Ectodermal cell (in vitro differentiated cells): ENCODE measurements at regions not wholly inside any gene's neighbourhood (a gene's known extent, or its start where the extent isn't known, plus 50 kb on each side); places are given as distances from the start of the nearest gene placed in this dataset.
A peak's percentile ranks its signal among the peaks of the same experiment; 100 is the strongest.

Experiments used
- H3K27ac ChIP-seq: 2 replicates; pipeline ENCODE4 v1.7.0; 2013; ENCODE audit warnings: mild to moderate bottlenecking, low read depth, low read length; ENCODE audit not compliant: insufficient read depth, poor library complexity, severe bottlenecking
- H3K27me3 ChIP-seq: 2 replicates; pipeline ENCODE4 v1.7.0; 2013; ENCODE audit warnings: mild to moderate bottlenecking, low read length; ENCODE audit not compliant: insufficient read depth, control insufficient read depth, poor library complexity, severe bottlenecking
- H3K36me3 ChIP-seq: one replicate; pipeline ENCODE4 v1.7.0; 2013; ENCODE audit warnings: low read length; ENCODE audit not compliant: control insufficient read depth, insufficient read depth
- H3K4me1 ChIP-seq: one replicate; pipeline ENCODE4 v1.7.0; 2013; ENCODE audit warnings: low read length; ENCODE audit not compliant: control insufficient read depth, insufficient read depth
- H3K4me3 ChIP-seq: 2 replicates; pipeline ENCODE4 v1.7.0; 2013; ENCODE audit warnings: low read depth, low read length, control low read depth; ENCODE audit not compliant: insufficient read depth
- H3K9me3 ChIP-seq: 2 replicates; pipeline ENCODE4 v1.7.0; 2013; ENCODE audit warnings: mild to moderate bottlenecking, low read length, moderate library complexity; ENCODE audit not compliant: control insufficient read depth
- WGBS, 2 experiments: methylation state at CpG; one replicate each; pipeline ENCODE4 v1.1.7; 2013; ENCODE audit warnings: missing lambda C conversion rate in 2 of 2; 5-methylcytosine and 5-hydroxymethylcytosine counted together

DNA sequence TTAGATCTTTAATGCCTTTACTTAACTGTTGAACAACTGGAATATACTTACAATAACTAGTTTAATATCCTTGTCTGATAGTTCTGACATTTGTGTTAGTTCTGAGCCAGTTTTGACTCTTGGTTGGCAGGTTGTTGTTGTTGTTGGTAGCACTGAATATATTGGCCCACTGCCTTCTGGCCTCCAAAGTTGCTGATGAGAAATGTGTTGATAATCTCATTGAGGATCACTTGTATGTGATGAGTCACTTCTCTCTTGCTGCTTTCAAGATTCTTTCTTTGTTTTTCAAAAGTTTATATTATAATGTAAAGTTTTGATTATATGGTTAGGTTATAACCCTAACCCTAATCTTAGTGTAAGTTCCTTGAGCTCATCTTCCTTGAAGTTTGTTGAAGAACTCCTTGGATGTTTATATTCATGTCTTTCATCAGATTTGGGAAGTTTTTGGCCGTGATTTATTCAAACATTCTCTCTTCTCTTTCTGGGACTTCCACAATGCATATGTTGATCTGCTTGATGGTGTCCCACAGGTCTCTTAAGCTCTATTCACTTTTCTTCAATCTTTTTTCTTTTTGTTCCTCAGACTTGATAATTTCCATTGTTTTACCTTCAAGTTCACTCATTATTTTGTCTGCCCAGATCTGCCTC lies 149.7 kb downstream of the FGF18 start:
- Histone ChIP-seq H3K4me3 (no peak overlapping the region), H3K9me3 (no peaks in the 10 kb centered on the region), H3K36me3 (no peaks in the 10 kb centered on the region), H3K27me3 (no peaks in the 10 kb centered on the region), H3K27ac (no peak overlapping the region), H3K4me1 (peaks cover 8% of the 10 kb centered on the region)
- WGBS, 2 experiments = 0% methylated on average over 1 of the region's 1 CpG

DNA sequence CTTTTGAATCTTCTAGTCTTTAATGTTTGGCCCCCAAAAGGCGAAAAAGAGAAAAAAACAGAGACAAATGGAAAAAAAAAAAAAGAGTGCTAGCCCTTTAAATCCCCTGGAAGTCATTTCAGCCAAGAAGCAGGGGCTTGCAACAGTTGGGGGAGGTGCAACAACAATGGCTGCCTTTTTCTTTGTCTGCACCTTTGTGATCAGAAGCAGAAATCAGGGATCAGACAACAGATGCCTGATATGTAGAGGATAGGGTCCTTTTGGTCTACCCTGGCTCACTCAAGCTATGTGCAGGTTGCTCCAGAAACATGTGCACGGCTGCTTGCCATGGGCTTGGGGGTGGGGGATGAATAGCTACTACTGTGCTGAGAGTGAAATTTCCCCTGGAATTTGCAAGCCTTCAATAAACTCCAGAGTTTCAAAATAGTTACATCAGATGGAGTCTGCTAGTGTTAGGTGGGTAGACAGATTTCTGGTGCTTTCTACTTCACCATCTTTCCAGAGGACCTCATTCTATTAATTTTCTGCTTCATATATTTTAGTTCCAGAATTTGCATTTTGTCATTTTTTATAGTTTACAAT lies 150.9 kb downstream of the FGF18 start:
- Histone ChIP-seq H3K27me3 (no peaks in the 10 kb centered on the region), H3K36me3 (no peaks in the 10 kb centered on the region), H3K27ac (no peak overlapping the region), H3K4me1 (peaks cover 9% of the 10 kb centered on the region), H3K4me3 (no peak overlapping the region), H3K9me3 (no peaks in the 10 kb centered on the region)
- WGBS, 2 experiments = 75 to 79% methylated on average over 2 of the region's 2 CpGs

- no peaks in the 10 kb centered on the region for H3K36me3 ChIP-seq
- peaks cover 9% of the 10 kb centered on the region for H3K4me1 ChIP-seq
- no peaks in the 10 kb centered on the region for H3K9me3 ChIP-seq
- H3K4me3 ChIP-seq = no peak overlapping the region
- no peak overlapping the region for H3K27ac ChIP-seq
- H3K27me3 ChIP-seq = no peaks in the 10 kb centered on the region
- 65 to 78% methylated on average over 2 to 3 of the region's 3 CpGs for WGBS, 2 experiments
Observed at GRCh38 chr5:171571663-171572062, 152.2 kb downstream of the FGF18 start.

- WGBS, 2 experiments = 93 to 94% methylated on average over 2 of the region's 2 CpGs
Observed at GRCh38 chr5:171573021-171573420, 153.6 kb downstream of the FGF18 start.

DNA sequence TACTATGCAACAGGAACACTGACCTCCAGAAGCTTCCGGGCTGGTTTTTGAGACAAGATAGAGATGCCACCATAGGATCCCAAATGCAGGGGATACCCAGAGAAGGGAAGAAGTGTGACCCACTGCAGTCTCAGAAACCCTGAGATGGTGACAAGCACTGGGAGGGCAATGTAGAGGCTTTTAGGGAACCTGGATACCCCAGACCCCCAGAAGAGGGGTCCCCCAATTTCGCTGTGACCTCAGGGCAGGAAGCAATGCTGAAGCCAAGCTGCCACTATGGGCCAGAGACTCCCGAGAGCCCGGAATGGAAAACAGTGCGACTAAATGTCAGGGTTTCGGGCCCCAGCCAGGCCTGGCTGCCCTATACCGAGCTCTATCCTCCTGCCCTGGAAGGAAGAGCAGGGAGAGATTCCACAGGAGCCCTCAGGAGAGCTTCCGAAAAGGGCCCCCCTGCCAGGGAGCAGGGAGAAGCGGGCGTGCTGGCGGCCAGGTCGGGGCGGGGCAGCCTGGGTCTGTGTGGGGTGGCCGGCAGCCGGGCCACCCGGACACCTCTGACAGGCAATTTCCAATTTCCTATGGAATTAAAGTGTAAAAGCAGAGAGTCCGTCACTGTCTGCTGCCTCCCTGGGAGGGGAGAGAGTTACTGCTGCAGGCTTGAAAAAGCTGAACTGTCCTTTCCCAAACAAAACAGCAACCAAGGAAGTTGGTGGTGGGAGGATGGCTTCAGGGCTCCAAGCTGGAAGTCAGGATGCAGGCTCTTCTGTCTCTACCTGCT lies 154.2 kb downstream of the FGF18 start:
- WGBS, 2 experiments = 78 to 79% methylated on average over 17 of the region's 17 CpGs
- H3K27me3 ChIP-seq = no peaks in the 10 kb centered on the region
- H3K4me3 ChIP-seq = no peak overlapping the region
- H3K27ac ChIP-seq = no peak overlapping the region
- H3K4me1 ChIP-seq = peaks cover 25% of the 10 kb centered on the region
- H3K36me3 ChIP-seq = no peaks in the 10 kb centered on the region
- no peaks in the 10 kb centered on the region for H3K9me3 ChIP-seq

More at GRCh38 chr5:171573021-171573420, 153.6 kb downstream of the FGF18 start:
- H3K4me1 ChIP-seq = peaks cover 19% of the 10 kb centered on the region
- H3K27ac ChIP-seq = no peak overlapping the region
- no peaks in the 10 kb centered on the region for H3K36me3 ChIP-seq
- no peaks in the 10 kb centered on the region for H3K27me3 ChIP-seq
- no peaks in the 10 kb centered on the region for H3K9me3 ChIP-seq
- no peak overlapping the region for H3K4me3 ChIP-seq

DNA sequence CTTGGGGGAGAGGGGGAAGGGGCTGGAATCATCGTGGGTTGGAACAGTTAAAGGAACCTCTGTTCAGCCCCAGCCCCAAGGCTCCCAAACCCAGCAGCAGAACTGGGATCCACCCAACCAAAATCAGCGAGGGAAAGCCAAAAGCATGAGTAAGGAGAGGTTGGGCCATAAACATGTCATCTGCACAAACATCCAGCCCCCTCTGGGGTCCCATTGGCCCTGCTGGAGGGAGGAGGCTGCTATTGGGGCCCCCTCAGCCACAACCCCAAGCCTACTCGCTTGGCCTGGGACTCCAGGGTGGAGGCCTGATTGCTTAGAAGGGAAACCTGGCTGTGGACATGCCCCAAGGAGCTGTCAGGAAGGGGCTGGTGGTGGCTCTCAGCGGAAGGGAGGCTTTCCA lies 154.9 kb downstream of the FGF18 start:
- H3K4me3 ChIP-seq = no peak overlapping the region
- 88 to 93% methylated on average over 4 of the region's 4 CpGs for WGBS, 2 experiments
- no peaks in the 10 kb centered on the region for H3K27me3 ChIP-seq
- no peaks in the 10 kb centered on the region for H3K36me3 ChIP-seq
- no peaks in the 10 kb centered on the region for H3K9me3 ChIP-seq
- H3K4me1 ChIP-seq = peaks cover 32% of the 10 kb centered on the region
- no peak overlapping the region for H3K27ac ChIP-seq

DNA sequence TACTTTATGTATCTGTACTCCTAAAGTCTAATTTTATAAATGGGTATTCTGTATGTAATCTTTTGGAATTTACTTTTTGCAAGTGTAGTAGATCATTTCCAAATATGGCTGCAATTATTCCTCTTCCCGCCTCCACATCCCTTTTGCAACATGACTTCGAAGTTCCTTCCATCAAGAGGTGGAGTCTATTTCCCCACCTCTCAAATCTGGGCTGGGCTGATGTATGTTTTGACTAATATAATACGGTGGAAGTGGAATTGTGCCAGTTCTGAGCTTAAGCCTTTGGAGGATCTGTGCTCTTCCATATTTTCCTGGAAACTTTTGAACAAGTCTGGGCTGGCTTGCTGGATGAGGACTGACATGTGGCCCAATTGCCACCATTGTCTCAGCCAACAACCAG lies 155.9 kb downstream of the FGF18 start:
- no peaks in the 10 kb centered on the region for H3K27me3 ChIP-seq
- H3K9me3 ChIP-seq = no peaks in the 10 kb centered on the region
- no peak overlapping the region for H3K27ac ChIP-seq
- no peaks in the 10 kb centered on the region for H3K36me3 ChIP-seq
- H3K4me3 ChIP-seq = no peak overlapping the region
- 93 to 100% methylated on average over 2 to 3 of the region's 3 CpGs for WGBS, 2 experiments
- peaks cover 42% of the 10 kb centered on the region for H3K4me1 ChIP-seq

DNA sequence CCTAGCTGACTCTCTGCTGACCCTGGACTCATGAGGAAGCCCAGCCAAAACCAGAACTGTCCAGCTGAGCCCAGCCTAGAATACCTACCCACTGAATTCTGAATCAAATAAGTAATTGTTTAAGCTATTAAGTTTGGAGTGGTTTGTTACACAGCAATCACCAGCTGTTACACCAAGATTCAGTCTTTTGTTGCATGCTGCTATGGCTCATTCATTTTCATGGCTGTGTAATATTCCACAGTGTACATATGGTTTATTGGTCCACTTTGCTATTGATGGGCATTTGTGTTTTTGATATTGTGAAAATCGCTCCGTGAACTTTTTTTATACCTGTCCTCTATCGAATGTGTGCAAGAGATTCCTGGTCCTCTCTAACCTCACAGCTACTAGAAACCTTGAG lies 156.4 kb downstream of the FGF18 start:
- no peak overlapping the region for H3K4me3 ChIP-seq
- peaks cover 46% of the 10 kb centered on the region for H3K4me1 ChIP-seq
- WGBS, 2 experiments = 97 to 99% methylated on average over 3 of the region's 3 CpGs

DNA sequence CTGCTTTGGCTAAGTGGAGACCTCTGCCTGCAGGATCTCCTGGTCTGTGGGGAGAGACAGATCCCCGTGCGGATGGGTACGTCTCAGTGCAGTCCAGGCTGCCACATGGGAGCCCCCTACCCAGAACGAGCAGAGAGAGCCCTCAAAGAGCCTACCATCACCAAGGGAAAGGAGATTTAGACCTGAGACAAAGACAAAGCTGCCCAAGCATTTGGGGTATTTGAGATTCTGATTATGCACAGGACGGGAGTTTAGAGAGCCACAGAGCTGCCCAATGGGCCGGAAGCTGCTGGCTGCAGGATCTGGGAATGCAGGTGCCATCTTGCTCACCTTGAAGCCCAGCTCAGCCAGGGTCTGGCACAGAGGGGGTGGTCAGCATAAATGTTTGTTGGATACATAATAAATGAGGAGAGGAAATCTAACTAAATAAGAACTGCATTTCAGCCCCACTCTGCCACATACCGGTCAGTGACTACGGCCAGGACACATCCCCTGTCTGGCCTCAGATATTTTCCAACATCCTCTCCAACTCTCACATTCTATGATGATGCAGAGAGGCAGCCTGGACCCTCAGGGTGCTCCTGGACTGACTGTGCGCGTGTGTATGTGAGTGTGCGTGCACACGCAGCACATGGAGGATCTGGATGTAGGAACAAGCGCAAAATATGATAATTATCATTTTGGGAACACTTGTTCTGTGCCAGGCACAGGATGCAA lies 157.8 kb downstream of the FGF18 start:
- Histone ChIP-seq H3K36me3 (no peaks in the 10 kb centered on the region), H3K4me1 (peaks cover 50% of the 10 kb centered on the region), H3K27me3 (no peaks in the 10 kb centered on the region), H3K27ac (peak overlapping the region; percentile 16), H3K4me3 (no peak overlapping the region), H3K9me3 (no peaks in the 10 kb centered on the region)
- 84 to 89% methylated on average over 13 of the region's 13 CpGs for WGBS, 2 experiments

More for the DNA sequence above, 156.4 kb downstream of the FGF18 start:
- no peaks in the 10 kb centered on the region for H3K27me3 ChIP-seq
- no peaks in the 10 kb centered on the region for H3K36me3 ChIP-seq
- no peak overlapping the region for H3K27ac ChIP-seq
- H3K9me3 ChIP-seq = no peaks in the 10 kb centered on the region
